Prostate gland (tissue), 2 donors: ENCODE measurements at regions not wholly inside any gene's neighbourhood (a gene's known extent, or its start where the extent isn't known, plus 50 kb on each side); places are given as distances from the start of the nearest gene placed in this dataset.

Source experiments
- POLR2A ChIP-seq: fragments of 450-650 bp; IDR thresholded peaks from one replicate; pipeline ENCODE4 v1.6.1; 2016; ENCODE audit warnings: antibody characterized with exemption, mild to moderate bottlenecking
- TF ChIP-seq, protein P1 (sequence below), 4 experiments: fragments of 200-600 bp in 2 of 4; fragments of 450-650 bp in 2 of 4; sonication (generic) in 2 of 4; IDR thresholded peaks; 1 replicate in 3 of 4; 2 replicates in 1 of 4; pipeline ENCODE4 v1.5.1; 2016 to 2019; ENCODE audit warnings: antibody characterized with exemption in 4 of 4, mild to moderate bottlenecking in 2 of 4, moderate library complexity in 2 of 4

DNA sequence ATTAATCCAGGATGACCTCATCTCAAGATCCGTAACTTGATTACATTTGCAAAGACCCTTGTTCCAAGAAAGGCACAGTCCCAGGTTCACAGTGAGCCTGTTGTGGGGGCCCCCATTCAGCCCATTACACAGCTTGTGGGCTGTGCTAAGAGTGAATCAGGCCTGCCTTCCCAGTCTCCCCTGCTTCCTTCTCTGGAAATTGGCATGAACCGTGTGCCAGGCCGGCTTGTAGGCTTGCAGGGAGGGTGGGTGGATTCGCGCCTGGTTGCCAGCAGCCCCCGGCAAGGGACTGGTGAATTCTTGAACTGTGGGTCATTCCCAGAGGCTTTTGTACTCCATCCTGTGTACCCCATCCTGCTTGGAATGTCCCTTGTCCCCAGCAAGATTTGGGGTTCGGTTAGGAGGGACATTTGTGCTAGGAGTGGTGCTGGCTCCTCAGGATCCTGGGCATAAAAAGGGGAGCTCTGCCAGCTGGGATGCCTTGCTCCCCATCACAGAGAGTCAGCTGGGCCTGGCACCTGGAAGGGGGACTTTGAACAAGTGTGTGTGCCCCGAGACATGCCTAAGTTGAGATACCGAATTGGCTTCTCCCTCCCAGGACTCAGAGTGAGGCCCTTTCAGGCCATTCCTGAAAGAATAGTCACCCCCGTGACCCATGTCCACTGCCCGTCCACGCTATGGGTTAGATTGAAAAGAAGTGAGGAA lies 818.2 kb downstream of the BRD1 start:
- TF ChIP-seq, protein P1, sequence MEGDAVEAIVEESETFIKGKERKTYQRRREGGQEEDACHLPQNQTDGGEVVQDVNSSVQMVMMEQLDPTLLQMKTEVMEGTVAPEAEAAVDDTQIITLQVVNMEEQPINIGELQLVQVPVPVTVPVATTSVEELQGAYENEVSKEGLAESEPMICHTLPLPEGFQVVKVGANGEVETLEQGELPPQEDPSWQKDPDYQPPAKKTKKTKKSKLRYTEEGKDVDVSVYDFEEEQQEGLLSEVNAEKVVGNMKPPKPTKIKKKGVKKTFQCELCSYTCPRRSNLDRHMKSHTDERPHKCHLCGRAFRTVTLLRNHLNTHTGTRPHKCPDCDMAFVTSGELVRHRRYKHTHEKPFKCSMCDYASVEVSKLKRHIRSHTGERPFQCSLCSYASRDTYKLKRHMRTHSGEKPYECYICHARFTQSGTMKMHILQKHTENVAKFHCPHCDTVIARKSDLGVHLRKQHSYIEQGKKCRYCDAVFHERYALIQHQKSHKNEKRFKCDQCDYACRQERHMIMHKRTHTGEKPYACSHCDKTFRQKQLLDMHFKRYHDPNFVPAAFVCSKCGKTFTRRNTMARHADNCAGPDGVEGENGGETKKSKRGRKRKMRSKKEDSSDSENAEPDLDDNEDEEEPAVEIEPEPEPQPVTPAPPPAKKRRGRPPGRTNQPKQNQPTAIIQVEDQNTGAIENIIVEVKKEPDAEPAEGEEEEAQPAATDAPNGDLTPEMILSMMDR (IDR thresholded peaks at IDR 0.05) = no peak
- no peak for TF ChIP-seq POLR2A
